ENCODE measurements at regions not wholly inside any gene's neighbourhood (a gene's known extent, or its start where the extent isn't known, plus 50 kb on each side); places are given as distances from the start of the nearest gene placed in this dataset.

DNA sequence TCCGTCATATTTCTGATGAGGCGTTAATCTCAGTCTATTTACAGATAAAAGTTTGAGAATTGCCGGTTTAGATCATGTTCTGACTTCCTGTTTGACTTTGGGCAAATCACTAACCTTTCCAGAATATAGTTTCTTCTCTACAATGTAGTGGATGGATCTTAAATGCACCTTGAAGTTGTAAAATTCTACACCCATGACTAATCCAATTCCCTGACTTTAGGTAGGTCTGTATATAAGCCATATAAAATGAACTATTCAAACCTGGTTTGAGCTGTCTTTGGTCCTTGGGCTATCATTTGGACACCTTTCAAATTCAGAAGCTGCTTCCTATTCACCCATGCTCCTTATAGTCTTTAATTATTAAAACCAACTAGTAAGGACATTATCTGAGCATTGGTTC, 52.2 kb upstream of the BLID start:
- intact Hi-C loops (cut with micrococcal nuclease) = no loop called here
- Mint-ChIP-seq H3K4me1 (ENCODE audit: low read depth) (no peaks in the 10 kb centered on the region), H3K27me3 (ENCODE audit: low read depth) (peaks cover 3% of the 10 kb centered on the region), H3K4me3 (no peak overlapping the region), H3K27ac (no peak overlapping the region), H3K9me3 (no peaks in the 10 kb centered on the region), H3K36me3 (ENCODE audit: low read depth) (no peaks in the 10 kb centered on the region)
- CTCF ChIA-PET = no interaction called here
- no peak for DNase-seq

DNA sequence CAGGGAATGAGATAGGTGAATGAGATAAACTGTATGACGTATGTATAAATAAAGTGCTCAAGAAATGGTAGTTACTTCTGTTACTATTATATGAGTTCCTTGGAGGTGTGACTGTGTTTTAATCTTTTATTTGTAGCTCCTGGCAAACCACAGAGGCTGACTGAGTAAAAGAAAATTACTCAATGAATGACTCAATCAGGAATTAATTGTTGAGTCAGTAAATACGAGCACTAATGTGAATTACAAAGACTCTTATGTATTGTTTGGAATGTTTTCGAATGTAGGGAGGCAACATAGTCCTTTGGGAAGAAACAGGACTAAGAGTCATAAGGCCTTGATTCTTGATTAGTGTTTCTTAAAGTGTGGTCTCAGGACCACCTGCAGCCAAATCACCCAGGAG, 51.1 kb upstream of the BLID start:
- no peak for DNase-seq
- Mint-ChIP-seq H3K36me3 (ENCODE audit: low read depth) (no peaks in the 10 kb centered on the region), H3K4me1 (ENCODE audit: low read depth) (no peaks in the 10 kb centered on the region), H3K27me3 (ENCODE audit: low read depth) (peaks cover 3% of the 10 kb centered on the region), H3K27ac (no peak overlapping the region), H3K9me3 (no peaks in the 10 kb centered on the region), H3K4me3 (no peak overlapping the region)
- CTCF ChIA-PET = no interaction called here
- intact Hi-C loops (cut with micrococcal nuclease) = no loop called here

- H3K4me1 Mint-ChIP-seq (ENCODE audit: low read depth) = no peaks in the 10 kb centered on the region
- H3K27me3 Mint-ChIP-seq (ENCODE audit: low read depth) = peaks cover 3% of the 10 kb centered on the region
- no peaks in the 10 kb centered on the region for H3K36me3 Mint-ChIP-seq (ENCODE audit: low read depth)
- intact Hi-C loops (cut with micrococcal nuclease) = no loop called here
- H3K4me3 Mint-ChIP-seq = no peak overlapping the region
- DNase-seq = no peak
- CTCF ChIA-PET = interaction anchor here (0.6 kb wide), 1 partner anchor 40 kb away, joined by 3 read pairs; no protein-coding TSS in a partner anchor
- H3K27ac Mint-ChIP-seq = no peak overlapping the region
- no peaks in the 10 kb centered on the region for H3K9me3 Mint-ChIP-seq
These were observed 49.8 kb upstream of the BLID start for GRCh38 chr11:122165607-122166371.

Measured in activated naive CD4-positive, alpha-beta T cell treated with anti-CD3 and anti-CD28 coated beads for 36 hours (primary cell).